Nephron (organoid): ENCODE measurements at regions not wholly inside any gene's neighbourhood (a gene's known extent, or its start where the extent isn't known, plus 50 kb on each side); places are given as distances from the start of the nearest gene placed in this dataset.

Experiments
- H3K27ac Mint-ChIP-seq, 3 experiments: 2 replicates each; pipeline ENCODE4 v1.8.0; 2020; ENCODE audit warnings: mixed read lengths in 3 of 3, mild to moderate bottlenecking in 2 of 3, moderate library complexity in 1 of 3
- H3K27me3 Mint-ChIP-seq: 2 replicates; pipeline ENCODE4 v1.8.0; 2021; ENCODE audit warnings: low read depth, mild to moderate bottlenecking, moderate library complexity, mixed read lengths
- H3K36me3 Mint-ChIP-seq: 2 replicates; pipeline ENCODE4 v1.8.0; 2020; ENCODE audit warnings: low read depth, mixed read lengths
- H3K4me1 Mint-ChIP-seq: 2 replicates; pipeline ENCODE4 v1.8.0; 2020; ENCODE audit warnings: mixed read lengths
- H3K4me3 Mint-ChIP-seq, 3 experiments: 2 replicates each; pipeline ENCODE4 v1.8.0; 2020; ENCODE audit warnings: mild to moderate bottlenecking in 3 of 3, mixed read lengths in 3 of 3, moderate library complexity in 2 of 3
- H3K9me3 Mint-ChIP-seq: 2 replicates; pipeline ENCODE4 v1.8.0; 2020; ENCODE audit warnings: mixed read lengths
- CTCF ChIP-seq, 3 experiments: fragments of 200-600 bp; sonication (generic); IDR thresholded peaks; one replicate each; pipeline ENCODE4 v1.5.0; 2021; ENCODE audit warnings: antibody characterized with exemption in 3 of 3; ENCODE audit not compliant: unreplicated experiment in 3 of 3

- Mint-ChIP-seq H3K4me1 (no peaks in the 10 kb centered on the region), H3K9me3 (peaks cover 25% of the 10 kb centered on the region), H3K27ac (no peak overlapping the region), H3K36me3 (no peaks in the 10 kb centered on the region), H3K27me3 (peaks cover 16% of the 10 kb centered on the region), H3K4me3 (no peak overlapping the region)
- no peak for TF ChIP-seq CTCF (IDR thresholded peaks at IDR 0.05; ENCODE audit: unreplicated experiment in 3 of 3)
Measured at GRCh38 chr13:27696731-27697130, 75.0 kb downstream of the POLR1D start.

- Mint-ChIP-seq H3K9me3 (peaks cover 39% of the 10 kb centered on the region), H3K36me3 (no peaks in the 10 kb centered on the region), H3K27ac (no peak overlapping the region), H3K4me1 (no peaks in the 10 kb centered on the region), H3K27me3 (peaks cover 25% of the 10 kb centered on the region), H3K4me3 (no peak overlapping the region)
- no peak for TF ChIP-seq CTCF (IDR thresholded peaks at IDR 0.05; ENCODE audit: unreplicated experiment in 3 of 3)
Measured at GRCh38 chr13:27699952-27700351, 78.3 kb downstream of the POLR1D start.

- no peaks in the 10 kb centered on the region for H3K4me1 Mint-ChIP-seq
- no peak for TF ChIP-seq CTCF (IDR thresholded peaks at IDR 0.05; ENCODE audit: unreplicated experiment in 3 of 3)
- H3K9me3 Mint-ChIP-seq = peaks cover 33% of the 10 kb centered on the region
- no peak overlapping the region for H3K27ac Mint-ChIP-seq
- no peak overlapping the region for H3K4me3 Mint-ChIP-seq
- no peaks in the 10 kb centered on the region for H3K36me3 Mint-ChIP-seq
- peaks cover 14% of the 10 kb centered on the region for H3K27me3 Mint-ChIP-seq
Measured at GRCh38 chr13:27704681-27705080, 83.0 kb downstream of the POLR1D start.

- Mint-ChIP-seq H3K4me3 (no peak overlapping the region), H3K27me3 (peaks cover 12% of the 10 kb centered on the region), H3K36me3 (no peaks in the 10 kb centered on the region), H3K4me1 (no peaks in the 10 kb centered on the region), H3K27ac (no peak overlapping the region), H3K9me3 (peaks cover 21% of the 10 kb centered on the region)
- no peak for TF ChIP-seq CTCF (IDR thresholded peaks at IDR 0.05; ENCODE audit: unreplicated experiment in 3 of 3)
Measured at GRCh38 chr13:27708325-27708724, 84.0 kb upstream of the GSX1 start.

- no peak for TF ChIP-seq CTCF (IDR thresholded peaks at IDR 0.05; ENCODE audit: unreplicated experiment in 3 of 3)
- Mint-ChIP-seq H3K36me3 (no peaks in the 10 kb centered on the region), H3K4me1 (no peaks in the 10 kb centered on the region), H3K27ac (no peak overlapping the region), H3K9me3 (peaks cover 9% of the 10 kb centered on the region), H3K4me3 (no peak overlapping the region), H3K27me3 (peaks cover 6% of the 10 kb centered on the region)
Measured at GRCh38 chr13:27709779-27710178, 82.5 kb upstream of the GSX1 start.

- no peaks in the 10 kb centered on the region for H3K36me3 Mint-ChIP-seq
- H3K4me1 Mint-ChIP-seq = no peaks in the 10 kb centered on the region
- no peak overlapping the region for H3K4me3 Mint-ChIP-seq
- no peaks in the 10 kb centered on the region for H3K9me3 Mint-ChIP-seq
- TF ChIP-seq CTCF (IDR thresholded peaks at IDR 0.05; ENCODE audit: unreplicated experiment in 3 of 3) = peak in 2 of 3 experiments; percentile 16 to 22
- H3K27ac Mint-ChIP-seq = no peak overlapping the region
- peaks cover 9% of the 10 kb centered on the region for H3K27me3 Mint-ChIP-seq
Measured at GRCh38 chr13:27712421-27712820, 79.9 kb upstream of the GSX1 start.
